Smooth muscle cell (in vitro differentiated cells): ENCODE measurements at regions not wholly inside any gene's neighbourhood (a gene's known extent, or its start where the extent isn't known, plus 50 kb on each side); places are given as distances from the start of the nearest gene placed in this dataset.

ENCODE experiments used
- DNase-seq: peaks from one replicate; lab custom pipeline; 2025; ENCODE audit not compliant: unreplicated experiment; lab: John Stamatoyannopoulos, UW
- H2AFZ ChIP-seq: fragments of 200-600 bp; sonication (generic); 2 replicates; pipeline ENCODE4 v1.6.0; 2016; ENCODE audit warnings: antibody characterized with exemption, low read depth, mild to moderate bottlenecking
- H3F3A ChIP-seq: fragments of 200-600 bp; sonication (generic); 2 replicates; pipeline ENCODE4 v1.6.0; 2017; ENCODE audit warnings: antibody characterized with exemption, low read depth
- H3K27ac ChIP-seq: fragments of 200-600 bp; sonication (generic); 2 replicates; pipeline ENCODE4 v1.5.1; 2016; ENCODE audit warnings: low read depth, mild to moderate bottlenecking
- H3K27me3 ChIP-seq: fragments of 200-600 bp; sonication (generic); 2 replicates; pipeline ENCODE4 v1.6.1; 2016; ENCODE audit warnings: low read depth, mild to moderate bottlenecking
- H3K36me3 ChIP-seq: fragments of 200-600 bp; sonication (generic); 2 replicates; pipeline ENCODE4 v1.5.1; 2016; ENCODE audit warnings: low read depth
- H3K4me1 ChIP-seq: fragments of 200-600 bp; sonication (generic); 2 replicates; pipeline ENCODE4 v1.5.1; 2016; ENCODE audit warnings: low read depth
- H3K4me2 ChIP-seq: fragments of 200-600 bp; sonication (generic); 2 replicates; pipeline ENCODE4 v1.6.0; 2016; ENCODE audit warnings: mild to moderate bottlenecking
- H3K4me3 ChIP-seq: fragments of 200-600 bp; sonication (generic); 2 replicates; pipeline ENCODE4 v1.5.1; 2016; ENCODE audit warnings: mild to moderate bottlenecking
- H3K79me2 ChIP-seq: fragments of 200-600 bp; sonication (generic); 2 replicates; pipeline ENCODE4 v1.6.0; 2016; ENCODE audit warnings: low read depth, mild to moderate bottlenecking
- H3K9ac ChIP-seq: fragments of 200-600 bp; sonication (generic); 2 replicates; pipeline ENCODE4 v1.6.0; 2016; ENCODE audit warnings: low read depth
- H3K9me3 ChIP-seq: fragments of 200-600 bp; sonication (generic); replicated peaks from 2 replicates; pipeline ENCODE4 v1.5.1; 2016; ENCODE audit warnings: low read depth
- H4K20me1 ChIP-seq: fragments of 200-600 bp; sonication (generic); 2 replicates; pipeline ENCODE4 v1.6.0; 2016; ENCODE audit warnings: low read depth
- CTCF ChIP-seq: fragments of 200-600 bp; sonication (generic); IDR thresholded peaks from 2 replicates; pipeline ENCODE4 v1.5.1; 2017; ENCODE audit warnings: borderline replicate concordance, mild to moderate bottlenecking, antibody characterized with exemption; ENCODE audit not compliant: insufficient read depth, poor library complexity, severe bottlenecking
- WGBS: methylation state at CpG from one replicate; pipeline ENCODE4 v1.1.7; 2016; ENCODE audit warnings: low lambda C conversion rate; 5-methylcytosine and 5-hydroxymethylcytosine counted together

GRCh38 chr1:5250336-5250735 lies 595.9 kb downstream of the AJAP1 start:
- Histone ChIP-seq H3K27me3 (no peaks in the 10 kb centered on the region), H3K27ac (no peak overlapping the region), H3K4me2 (no peak overlapping the region), H2AFZ (no peak overlapping the region), H3K36me3 (no peaks in the 10 kb centered on the region), H4K20me1 (no peaks in the 10 kb centered on the region), H3K4me1 (no peaks in the 10 kb centered on the region), H3K9ac (no peak overlapping the region), H3K4me3 (no peak overlapping the region), H3F3A (no peaks in the 10 kb centered on the region), H3K9me3 (no peaks in the 10 kb centered on the region), H3K79me2 (no peaks in the 10 kb centered on the region)
- no peak for TF ChIP-seq CTCF
- WGBS: 44% methylated on average over 2 of the region's 2 CpGs
- DNase-seq: no peak

- no peaks in the 10 kb centered on the region for H3K9me3 ChIP-seq
- no peak overlapping the region for H3K4me3 ChIP-seq
- no peak for TF ChIP-seq CTCF
- no peak overlapping the region for H3K27ac ChIP-seq
- no peaks in the 10 kb centered on the region for H3F3A ChIP-seq
- no peaks in the 10 kb centered on the region for H3K79me2 ChIP-seq
- H3K4me2 ChIP-seq: no peak overlapping the region
- no peaks in the 10 kb centered on the region for H3K36me3 ChIP-seq
- WGBS: 87% methylated on average over 5 of the region's 5 CpGs
- H4K20me1 ChIP-seq: no peaks in the 10 kb centered on the region
- H3K4me1 ChIP-seq: no peaks in the 10 kb centered on the region
- no peak for DNase-seq
- H2AFZ ChIP-seq: no peak overlapping the region
- no peak overlapping the region for H3K9ac ChIP-seq
- no peaks in the 10 kb centered on the region for H3K27me3 ChIP-seq
These were observed 590.9 kb downstream of the AJAP1 start for GRCh38 chr1:5245348-5245747.

- Histone ChIP-seq H3K4me2 (no peak overlapping the region), H3K4me1 (no peaks in the 10 kb centered on the region), H3K4me3 (no peak overlapping the region), H3K36me3 (no peaks in the 10 kb centered on the region), H3K9me3 (no peaks in the 10 kb centered on the region), H2AFZ (no peak overlapping the region), H3K9ac (no peak overlapping the region), H3F3A (no peaks in the 10 kb centered on the region), H3K27ac (no peak overlapping the region), H3K27me3 (no peaks in the 10 kb centered on the region), H3K79me2 (no peaks in the 10 kb centered on the region), H4K20me1 (no peaks in the 10 kb centered on the region)
- 90% methylated on average over 13 of the region's 13 CpGs for WGBS
- no peak for DNase-seq
- TF ChIP-seq CTCF: no peak
These were observed 590.3 kb downstream of the AJAP1 start for GRCh38 chr1:5244631-5245285.

GRCh38 chr1:5242850-5243249 lies 588.4 kb downstream of the AJAP1 start:
- Histone ChIP-seq H3K9ac (no peak overlapping the region), H3K79me2 (no peaks in the 10 kb centered on the region), H3K9me3 (no peaks in the 10 kb centered on the region), H3K4me2 (no peak overlapping the region), H3F3A (no peaks in the 10 kb centered on the region), H3K4me3 (no peak overlapping the region), H3K27me3 (no peaks in the 10 kb centered on the region), H4K20me1 (no peaks in the 10 kb centered on the region), H3K27ac (no peak overlapping the region), H2AFZ (no peak overlapping the region), H3K36me3 (no peaks in the 10 kb centered on the region), H3K4me1 (no peaks in the 10 kb centered on the region)
- TF ChIP-seq CTCF: no peak
- DNase-seq: no peak
- WGBS: 73% methylated on average over 5 of the region's 5 CpGs
